Neural progenitor cell (in vitro differentiated cells): ENCODE measurements at regions not wholly inside any gene's neighbourhood (a gene's known extent, or its start where the extent isn't known, plus 50 kb on each side); places are given as distances from the start of the nearest gene placed in this dataset.
"Not testable (repeated sequence)": the region's sequence is repeated elsewhere in the genome, so short reads cannot be mapped to it uniquely, and the experiment has no call there.

Experiments used
- DNase-seq: peaks from one replicate; pipeline ENCODE4 v3.0.0-alpha.2; 2016; ENCODE audit warnings: low spot score
- H2AFZ ChIP-seq: fragments of 200-600 bp; sonication (generic); replicated peaks from 2 replicates; pipeline ENCODE4 v1.6.1; 2016; ENCODE audit warnings: antibody characterized with exemption
- H3F3A ChIP-seq: fragments of 200-600 bp; sonication (generic); 2 replicates; pipeline ENCODE4 v1.6.1; 2016; ENCODE audit warnings: antibody characterized with exemption, low read depth
- H3K27ac ChIP-seq: fragments of 200-600 bp; sonication (generic); 2 replicates; pipeline ENCODE4 v1.5.1; 2016; ENCODE audit warnings: mild to moderate bottlenecking
- H3K27me3 ChIP-seq: fragments of 200-600 bp; sonication (generic); 2 replicates; pipeline ENCODE4 v1.6.1; 2016; ENCODE audit warnings: mild to moderate bottlenecking, moderate library complexity
- H3K36me3 ChIP-seq: fragments of 200-600 bp; sonication (generic); 2 replicates; pipeline ENCODE4 v1.5.1; 2016
- H3K4me1 ChIP-seq: fragments of 200-600 bp; sonication (generic); 2 replicates; pipeline ENCODE4 v1.6.1; 2016; ENCODE audit warnings: mixed run types
- H3K4me2 ChIP-seq: fragments of 200-600 bp; sonication (generic); 2 replicates; pipeline ENCODE4 v1.6.1; 2016
- H3K4me3 ChIP-seq: fragments of 200-600 bp; sonication (generic); 2 replicates; pipeline ENCODE4 v1.5.1; 2016
- H3K79me2 ChIP-seq: fragments of 200-600 bp; sonication (generic); 2 replicates; pipeline ENCODE4 v1.6.1; 2016; ENCODE audit warnings: low read depth
- H3K9ac ChIP-seq: fragments of 200-600 bp; sonication (generic); 2 replicates; pipeline ENCODE4 v1.6.1; 2016
- H3K9me3 ChIP-seq: fragments of 200-600 bp; sonication (generic); 2 replicates; pipeline ENCODE4 v1.5.1; 2016; ENCODE audit warnings: low read depth
- H4K20me1 ChIP-seq: fragments of 200-600 bp; sonication (generic); 2 replicates; pipeline ENCODE4 v1.6.1; 2016; ENCODE audit warnings: low read depth
- H3K27ac Mint-ChIP-seq: 3 replicates; pipeline ENCODE4 v1.8.0; 2021; ENCODE audit warnings: mixed read lengths
- H3K27me3 Mint-ChIP-seq: 2 replicates; pipeline ENCODE4 v1.8.0; 2022; ENCODE audit warnings: low read depth, mild to moderate bottlenecking, inconsistent platforms, moderate library complexity, mixed read lengths; ENCODE audit not compliant: insufficient read depth
- H3K36me3 Mint-ChIP-seq: 3 replicates; pipeline ENCODE4 v1.8.0; 2021; ENCODE audit warnings: mixed read lengths
- H3K4me1 Mint-ChIP-seq: 3 replicates; pipeline ENCODE4 v1.8.0; 2021; ENCODE audit warnings: mixed read lengths
- H3K4me3 Mint-ChIP-seq: 3 replicates; pipeline ENCODE4 v1.8.0; 2021; ENCODE audit warnings: mild to moderate bottlenecking, moderate library complexity, mixed read lengths
- H3K9me3 Mint-ChIP-seq: 3 replicates; pipeline ENCODE4 v1.8.0; 2020; ENCODE audit warnings: mixed read lengths
- CTCF ChIP-seq: fragments of 200-600 bp; sonication (generic); IDR thresholded peaks from 2 replicates; pipeline ENCODE4 v1.5.1; 2017; ENCODE audit warnings: antibody characterized with exemption, mild to moderate bottlenecking
- EZH2 ChIP-seq: fragments of 200-600 bp; sonication (generic); IDR thresholded peaks from 2 replicates; pipeline ENCODE4 v1.6.1; 2017; ENCODE audit warnings: antibody characterized with exemption, mild to moderate bottlenecking, moderate library complexity
- EZH2phosphoT487 ChIP-seq: fragments of 200-600 bp; sonication (generic); IDR thresholded peaks from 2 replicates; pipeline ENCODE4 v1.6.1; 2017; ENCODE audit warnings: antibody characterized with exemption

- no peak overlapping the region for H3K9ac ChIP-seq
- no peak overlapping the region for H2AFZ ChIP-seq
- H3K36me3 Mint-ChIP-seq: no peaks in the 10 kb centered on the region
- no peaks in the 10 kb centered on the region for H3K9me3 ChIP-seq
- peaks cover 12% of the 10 kb centered on the region for H4K20me1 ChIP-seq
- H3K4me3 Mint-ChIP-seq: no peak overlapping the region
- no peaks in the 10 kb centered on the region for H3K79me2 ChIP-seq
- H3K4me3 ChIP-seq: no peak overlapping the region
- H3K27ac Mint-ChIP-seq: no peak overlapping the region
- no peak for TF ChIP-seq CTCF
- no peak for TF ChIP-seq EZH2
- TF ChIP-seq EZH2phosphoT487: no peak
- no peaks in the 10 kb centered on the region for H3K27me3 Mint-ChIP-seq
- H3K27ac ChIP-seq: no peak overlapping the region
- no peak for DNase-seq
- no peaks in the 10 kb centered on the region for H3K9me3 Mint-ChIP-seq
- H3K4me2 ChIP-seq: no peak overlapping the region
- no peaks in the 10 kb centered on the region for H3K27me3 ChIP-seq
- H3K36me3 ChIP-seq: no peaks in the 10 kb centered on the region
- H3K4me1 ChIP-seq: peaks cover 9% of the 10 kb centered on the region
- H3F3A ChIP-seq: no peaks in the 10 kb centered on the region
- H3K4me1 Mint-ChIP-seq: peaks cover 25% of the 10 kb centered on the region
These were observed 1327.9 kb downstream of the BRD1 start for GRCh38 chr22:48499456-48500425.

- Histone ChIP-seq H4K20me1 (peaks cover 15% of the 10 kb centered on the region), H3K4me3 (no peak overlapping the region), H3K79me2 (no peaks in the 10 kb centered on the region), H3K9me3 (no peaks in the 10 kb centered on the region), H2AFZ (no peak overlapping the region), H3F3A (no peaks in the 10 kb centered on the region), H3K4me1 (peaks cover 9% of the 10 kb centered on the region), H3K9ac (no peak overlapping the region), H3K27ac (no peak overlapping the region), H3K27me3 (no peaks in the 10 kb centered on the region), H3K4me2 (no peak overlapping the region), H3K36me3 (no peaks in the 10 kb centered on the region)
- Mint-ChIP-seq H3K4me1 (peaks cover 27% of the 10 kb centered on the region), H3K4me3 (peak overlapping the region; percentile 30), H3K27me3 (peaks cover 4% of the 10 kb centered on the region), H3K27ac (no peak overlapping the region), H3K9me3 (no peaks in the 10 kb centered on the region), H3K36me3 (peaks cover 1% of the 10 kb centered on the region)
- no peak for TF ChIP-seq CTCF
- no peak for TF ChIP-seq EZH2
- no peak for TF ChIP-seq EZH2phosphoT487
- DNase-seq: no peak
These were observed 1328.9 kb downstream of the BRD1 start for GRCh38 chr22:48498526-48499331.

GRCh38 chr22:48497743-48498520 lies 1329.7 kb downstream of the BRD1 start:
- not testable (repeated sequence) for H3K27ac Mint-ChIP-seq, H3K36me3 Mint-ChIP-seq, H3K27ac ChIP-seq, H3K79me2 ChIP-seq, H3K27me3 ChIP-seq, H3K4me1 ChIP-seq, H3K9ac ChIP-seq, DNase-seq, H3K4me2 ChIP-seq, H3K9me3 ChIP-seq, H2AFZ ChIP-seq, H3K4me3 ChIP-seq, H3K9me3 Mint-ChIP-seq, H3F3A ChIP-seq, H3K4me3 Mint-ChIP-seq, H3K27me3 Mint-ChIP-seq, H3K36me3 ChIP-seq
- peaks cover 27% of the 10 kb centered on the region for H3K4me1 Mint-ChIP-seq
- peaks cover 17% of the 10 kb centered on the region for H4K20me1 ChIP-seq
